Loucy (cell line): ENCODE measurements at regions not wholly inside any gene's neighbourhood (a gene's known extent, or its start where the extent isn't known, plus 50 kb on each side); places are given as distances from the start of the nearest gene placed in this dataset.

Experiments
- EZH2phosphoT487 ChIP-seq: fragments of 200-600 bp; IDR thresholded peaks from 2 replicates; pipeline ENCODE4 v1.6.1; 2018; ENCODE audit warnings: antibody characterized with exemption, mild to moderate bottlenecking, moderate library complexity, borderline replicate concordance
- TF ChIP-seq, protein P1 (sequence below): fragments of 200-600 bp; sonication (generic); conservative IDR thresholded peaks from 2 replicates; pipeline ENCODE4 v1.5.1; 2014; ENCODE audit warnings: mild to moderate bottlenecking, antibody characterized with exemption, low read length

DNA sequence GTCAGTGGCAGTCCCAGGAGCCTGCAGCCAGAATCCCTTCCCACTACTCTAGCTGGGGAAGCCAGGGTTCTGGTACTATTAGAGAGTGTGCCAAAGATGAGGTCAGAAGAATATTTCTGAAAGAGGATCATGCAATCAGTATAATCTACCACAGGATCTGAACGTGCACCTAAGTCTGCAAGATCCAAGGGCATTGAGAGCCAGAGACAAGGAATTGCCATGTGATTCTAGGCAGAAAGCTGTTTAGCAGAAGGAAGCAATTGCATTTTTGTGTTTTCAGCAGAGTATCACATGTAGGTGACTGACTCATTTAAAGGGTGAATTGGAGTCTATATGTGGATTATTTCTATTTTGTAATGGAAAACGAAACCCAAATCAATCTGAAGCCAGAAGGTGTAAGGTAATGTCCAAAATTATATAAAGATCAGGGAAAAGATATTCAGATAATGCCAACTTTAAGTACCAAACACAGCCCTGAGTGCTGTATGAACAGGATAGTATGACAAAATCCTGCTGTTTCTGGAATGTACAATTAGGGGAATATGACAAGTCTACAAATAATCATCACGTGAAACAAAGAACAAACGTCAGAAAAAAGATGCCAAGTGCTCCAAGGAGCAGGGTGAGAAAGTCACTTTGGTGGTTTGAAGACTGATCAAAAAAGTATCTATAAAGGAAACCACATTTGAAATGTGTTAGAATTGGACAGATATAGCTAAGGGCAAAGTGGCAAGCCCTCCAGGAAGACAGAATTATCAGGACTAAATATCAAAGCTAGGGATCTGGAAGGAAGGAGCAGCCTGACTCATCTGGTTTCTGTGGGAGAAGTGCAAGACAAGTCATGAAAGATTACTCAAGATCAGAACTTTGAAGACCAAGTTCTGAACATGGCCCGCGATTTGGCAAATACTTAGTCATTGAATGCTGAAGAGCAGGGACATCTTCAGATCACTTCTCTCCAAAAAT, 1036.6 kb downstream of the NTRK3 start:
- TF ChIP-seq, protein P1, sequence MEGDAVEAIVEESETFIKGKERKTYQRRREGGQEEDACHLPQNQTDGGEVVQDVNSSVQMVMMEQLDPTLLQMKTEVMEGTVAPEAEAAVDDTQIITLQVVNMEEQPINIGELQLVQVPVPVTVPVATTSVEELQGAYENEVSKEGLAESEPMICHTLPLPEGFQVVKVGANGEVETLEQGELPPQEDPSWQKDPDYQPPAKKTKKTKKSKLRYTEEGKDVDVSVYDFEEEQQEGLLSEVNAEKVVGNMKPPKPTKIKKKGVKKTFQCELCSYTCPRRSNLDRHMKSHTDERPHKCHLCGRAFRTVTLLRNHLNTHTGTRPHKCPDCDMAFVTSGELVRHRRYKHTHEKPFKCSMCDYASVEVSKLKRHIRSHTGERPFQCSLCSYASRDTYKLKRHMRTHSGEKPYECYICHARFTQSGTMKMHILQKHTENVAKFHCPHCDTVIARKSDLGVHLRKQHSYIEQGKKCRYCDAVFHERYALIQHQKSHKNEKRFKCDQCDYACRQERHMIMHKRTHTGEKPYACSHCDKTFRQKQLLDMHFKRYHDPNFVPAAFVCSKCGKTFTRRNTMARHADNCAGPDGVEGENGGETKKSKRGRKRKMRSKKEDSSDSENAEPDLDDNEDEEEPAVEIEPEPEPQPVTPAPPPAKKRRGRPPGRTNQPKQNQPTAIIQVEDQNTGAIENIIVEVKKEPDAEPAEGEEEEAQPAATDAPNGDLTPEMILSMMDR, result no peak
- no peak for TF ChIP-seq EZH2phosphoT487
